ACHN (cell line): ENCODE measurements at regions not wholly inside any gene's neighbourhood (a gene's known extent, or its start where the extent isn't known, plus 50 kb on each side); places are given as distances from the start of the nearest gene placed in this dataset.
"Not testable (repeated sequence)": the region's sequence is repeated elsewhere in the genome, so short reads cannot be mapped to it uniquely, and the experiment has no call there.

Source experiments
- DNase-seq: peaks from one replicate; pipeline ENCODE4 v3.0.0-alpha.2; 2015
- in situ Hi-C: cut with HindIII; loops from 2 replicates; pipeline ENCODE4 v1.10.0; 2017; ENCODE audit warnings: low sequenced_read_pairs, low pct_ligation_motif_present, low pct_unique_long_range_greater_than_20kb

- in situ Hi-C loops = no loop called here
- DNase-seq = no peak
Measured at GRCh38 chr18:76722224-76723061, 99.9 kb upstream of the ZNF236 start.

GRCh38 chr18:76721207-76721996, 101.0 kb upstream of the ZNF236 start:
- in situ Hi-C loops = no loop called here
- no peak for DNase-seq

GRCh38 chr18:76720683-76721082, 101.7 kb upstream of the ZNF236 start:
- in situ Hi-C loops = no loop called here
- no peak for DNase-seq

GRCh38 chr18:76715012-76715610, 107.2 kb upstream of the ZNF236 start:
- in situ Hi-C loops = no loop called here
- no peak for DNase-seq

GRCh38 chr18:76713432-76713831, 108.9 kb upstream of the ZNF236 start:
- in situ Hi-C loops = no loop called here

GRCh38 chr18:76712511-76713140, 109.7 kb upstream of the ZNF236 start:
- in situ Hi-C loops = no loop called here
- no peak for DNase-seq

More at GRCh38 chr18:76713432-76713831, 108.9 kb upstream of the ZNF236 start:
- no peak for DNase-seq

GRCh38 chr18:76710646-76711520, 111.5 kb upstream of the ZNF236 start:
- no peak for DNase-seq
- in situ Hi-C loops = no loop called here

GRCh38 chr18:76709659-76710645, 112.4 kb upstream of the ZNF236 start:
- in situ Hi-C loops = no loop called here
- peak; percentile 60 for DNase-seq

- DNase-seq = no peak
- in situ Hi-C loops = no loop called here
Measured at GRCh38 chr18:76708722-76709353, 113.5 kb upstream of the ZNF236 start.

GRCh38 chr18:76708071-76708721, 114.2 kb upstream of the ZNF236 start:
- in situ Hi-C loops = no loop called here

GRCh38 chr18:76707534-76707933, 114.8 kb upstream of the ZNF236 start:
- in situ Hi-C loops = no loop called here
- DNase-seq = no peak

More at GRCh38 chr18:76708071-76708721, 114.2 kb upstream of the ZNF236 start:
- DNase-seq = no peak

- in situ Hi-C loops, DNase-seq: not testable (repeated sequence)
Measured at GRCh38 chr18:76704589-76704988, 117.8 kb upstream of the ZNF236 start.

GRCh38 chr18:76699923-76700322, 122.4 kb upstream of the ZNF236 start:
- in situ Hi-C loops = no loop called here
- no peak for DNase-seq

GRCh38 chr18:76697441-76697901, 124.9 kb upstream of the ZNF236 start:
- no peak for DNase-seq
- in situ Hi-C loops = no loop called here

GRCh38 chr18:76691800-76692199, 130.6 kb upstream of the ZNF236 start:
- no peak for DNase-seq
- in situ Hi-C loops = no loop called here
